Activated B cell treated with CpG ODN at 0.5 μM for 24 hours (primary cell): ENCODE measurements at regions not wholly inside any gene's neighbourhood (a gene's known extent, or its start where the extent isn't known, plus 50 kb on each side); places are given as distances from the start of the nearest gene placed in this dataset.

Source experiments
- ATAC-seq: fragments of 200-7000 bp; cut with Tn5 transposase; one replicate; pipeline ENCODE4 v1.10.0; 2021; ENCODE audit warnings: low read depth, mild to moderate bottlenecking, moderate library complexity
- CTCF ChIA-PET: fragments of 350-600 bp; sonication (Branson Sonifier 250); formaldehyde crosslinking; loops from one replicate; lab custom pipeline; 2021; ENCODE audit warnings: antibody characterized with exemption; lab: Charles Lee
- POLR2A ChIA-PET: fragments of 350-600 bp; sonication (Branson Sonifier 250); formaldehyde crosslinking; loops from one replicate; lab custom pipeline; 2021; ENCODE audit warnings: antibody characterized with exemption; lab: Charles Lee
- DNase-seq: peaks from one replicate; pipeline ENCODE4 v3.0.0; 2022
- H3K27ac Mint-ChIP-seq: one replicate; pipeline ENCODE4 v1.8.0; 2020; ENCODE audit warnings: mixed read lengths
- H3K27me3 Mint-ChIP-seq: one replicate; pipeline ENCODE4 v1.8.0; 2021; ENCODE audit warnings: mixed read lengths
- H3K36me3 Mint-ChIP-seq: one replicate; pipeline ENCODE4 v1.8.0; 2021; ENCODE audit warnings: low read depth, mixed read lengths
- H3K4me1 Mint-ChIP-seq: one replicate; pipeline ENCODE4 v1.8.0; 2021; ENCODE audit warnings: mixed read lengths
- H3K4me3 Mint-ChIP-seq: one replicate; pipeline ENCODE4 v1.8.0; 2020; ENCODE audit warnings: mild to moderate bottlenecking, mixed read lengths
- H3K9me3 Mint-ChIP-seq: one replicate; pipeline ENCODE4 v1.8.0; 2020; ENCODE audit warnings: mixed read lengths
- intact Hi-C: fragments of 100-400 bp; cut with micrococcal nuclease; formaldehyde crosslinking; loops from one replicate; pipeline ENCODE4 v1.15.1; 2024
- TF ChIP-seq, protein P1 (sequence below): fragments of 200-600 bp; IDR thresholded peaks from one replicate; pipeline ENCODE4 v1.8.0; 2022; ENCODE audit warnings: antibody characterized with exemption, mild to moderate bottlenecking

DNA sequence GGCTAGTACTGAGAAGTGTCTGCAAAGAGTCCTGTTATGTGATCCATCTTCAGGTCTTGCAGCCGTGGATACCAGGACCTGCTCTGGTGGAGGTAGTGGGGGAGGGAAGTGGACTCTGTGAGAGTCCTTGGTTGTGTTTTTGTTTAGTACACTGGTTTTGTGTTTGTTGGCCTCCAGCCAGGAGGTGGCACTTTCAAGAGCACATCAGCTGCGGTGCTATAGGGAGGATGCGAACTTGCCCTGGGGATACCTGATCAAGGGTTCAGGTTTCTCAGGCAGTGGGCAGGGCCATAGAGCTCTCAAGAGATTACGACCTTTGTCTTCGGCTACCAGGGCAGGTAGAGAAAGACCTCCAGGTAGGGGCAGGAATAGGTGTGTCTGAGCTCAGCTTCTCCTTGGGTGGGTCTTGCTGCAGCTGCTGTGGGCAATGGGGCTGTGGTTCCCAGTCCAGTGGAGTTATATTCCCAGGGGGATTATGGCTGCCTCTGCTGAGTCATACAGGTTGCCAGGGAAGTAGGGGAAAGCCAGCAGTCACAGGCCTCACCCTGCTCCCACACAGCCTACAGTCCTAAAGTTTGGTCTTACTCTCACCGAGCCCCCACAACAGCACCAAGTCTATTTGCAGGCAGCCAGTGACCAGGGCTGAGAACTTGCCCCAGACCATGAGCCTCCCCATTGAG is 132.8 kb upstream of the NPHP3 start:
- H3K27me3 Mint-ChIP-seq: no peaks in the 10 kb centered on the region
- intact Hi-C loops: no loop called here
- H3K36me3 Mint-ChIP-seq: no peaks in the 10 kb centered on the region
- no peak for DNase-seq
- no peak overlapping the region for H3K27ac Mint-ChIP-seq
- peaks cover 13% of the 10 kb centered on the region for H3K9me3 Mint-ChIP-seq
- ChIA-PET POLR2A (no interaction called here), CTCF (no interaction called here)
- TF ChIP-seq, protein P1, sequence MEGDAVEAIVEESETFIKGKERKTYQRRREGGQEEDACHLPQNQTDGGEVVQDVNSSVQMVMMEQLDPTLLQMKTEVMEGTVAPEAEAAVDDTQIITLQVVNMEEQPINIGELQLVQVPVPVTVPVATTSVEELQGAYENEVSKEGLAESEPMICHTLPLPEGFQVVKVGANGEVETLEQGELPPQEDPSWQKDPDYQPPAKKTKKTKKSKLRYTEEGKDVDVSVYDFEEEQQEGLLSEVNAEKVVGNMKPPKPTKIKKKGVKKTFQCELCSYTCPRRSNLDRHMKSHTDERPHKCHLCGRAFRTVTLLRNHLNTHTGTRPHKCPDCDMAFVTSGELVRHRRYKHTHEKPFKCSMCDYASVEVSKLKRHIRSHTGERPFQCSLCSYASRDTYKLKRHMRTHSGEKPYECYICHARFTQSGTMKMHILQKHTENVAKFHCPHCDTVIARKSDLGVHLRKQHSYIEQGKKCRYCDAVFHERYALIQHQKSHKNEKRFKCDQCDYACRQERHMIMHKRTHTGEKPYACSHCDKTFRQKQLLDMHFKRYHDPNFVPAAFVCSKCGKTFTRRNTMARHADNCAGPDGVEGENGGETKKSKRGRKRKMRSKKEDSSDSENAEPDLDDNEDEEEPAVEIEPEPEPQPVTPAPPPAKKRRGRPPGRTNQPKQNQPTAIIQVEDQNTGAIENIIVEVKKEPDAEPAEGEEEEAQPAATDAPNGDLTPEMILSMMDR: no peak
- no peak for ATAC-seq
- no peak overlapping the region for H3K4me3 Mint-ChIP-seq
- H3K4me1 Mint-ChIP-seq: no peaks in the 10 kb centered on the region

DNA sequence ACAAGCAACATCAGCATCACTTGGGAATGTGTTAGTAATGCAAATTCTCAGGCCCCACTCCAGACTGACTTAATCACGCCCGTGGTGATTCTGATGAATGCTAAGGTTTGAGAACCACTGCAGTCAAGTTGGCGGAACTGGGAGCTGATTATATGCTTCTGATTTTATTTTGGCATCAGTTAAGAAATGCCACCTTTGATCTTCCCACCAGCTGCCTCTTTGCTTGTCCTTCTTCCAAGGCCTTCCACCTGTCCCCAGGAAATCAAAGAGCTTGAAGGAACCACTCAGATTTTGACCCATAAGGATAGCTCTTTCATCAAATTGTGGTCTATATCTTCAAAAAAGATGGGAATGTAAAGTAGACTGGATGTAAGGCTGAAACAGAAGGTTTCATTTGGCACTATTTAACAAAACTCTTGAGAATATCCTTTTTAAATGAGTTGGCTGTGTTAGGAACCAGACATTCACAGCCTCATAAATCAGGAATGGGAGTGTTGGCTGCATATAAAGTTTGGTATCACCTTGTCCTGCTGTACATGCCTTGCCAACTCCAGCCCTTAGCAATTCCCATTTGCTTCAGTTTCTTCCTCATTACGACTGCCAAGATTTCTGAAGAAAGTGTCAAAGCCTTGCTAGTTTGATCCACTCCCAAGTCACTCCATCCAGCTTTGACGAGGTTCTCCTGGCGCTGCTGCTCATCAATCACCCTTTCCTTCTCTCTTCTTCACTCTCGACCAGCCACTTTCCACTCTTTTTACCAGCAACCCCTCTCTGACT is 125.8 kb upstream of the NPHP3 start:
- TF ChIP-seq, protein P1: no peak
- Mint-ChIP-seq H3K4me3 (no peak overlapping the region), H3K4me1 (no peaks in the 10 kb centered on the region), H3K27ac (no peak overlapping the region), H3K9me3 (peaks cover 14% of the 10 kb centered on the region), H3K27me3 (no peaks in the 10 kb centered on the region), H3K36me3 (no peaks in the 10 kb centered on the region)
- intact Hi-C loops: no loop called here
- ChIA-PET POLR2A (no interaction called here), CTCF (no interaction called here)
- DNase-seq (no peak), ATAC-seq (no peak)

DNA sequence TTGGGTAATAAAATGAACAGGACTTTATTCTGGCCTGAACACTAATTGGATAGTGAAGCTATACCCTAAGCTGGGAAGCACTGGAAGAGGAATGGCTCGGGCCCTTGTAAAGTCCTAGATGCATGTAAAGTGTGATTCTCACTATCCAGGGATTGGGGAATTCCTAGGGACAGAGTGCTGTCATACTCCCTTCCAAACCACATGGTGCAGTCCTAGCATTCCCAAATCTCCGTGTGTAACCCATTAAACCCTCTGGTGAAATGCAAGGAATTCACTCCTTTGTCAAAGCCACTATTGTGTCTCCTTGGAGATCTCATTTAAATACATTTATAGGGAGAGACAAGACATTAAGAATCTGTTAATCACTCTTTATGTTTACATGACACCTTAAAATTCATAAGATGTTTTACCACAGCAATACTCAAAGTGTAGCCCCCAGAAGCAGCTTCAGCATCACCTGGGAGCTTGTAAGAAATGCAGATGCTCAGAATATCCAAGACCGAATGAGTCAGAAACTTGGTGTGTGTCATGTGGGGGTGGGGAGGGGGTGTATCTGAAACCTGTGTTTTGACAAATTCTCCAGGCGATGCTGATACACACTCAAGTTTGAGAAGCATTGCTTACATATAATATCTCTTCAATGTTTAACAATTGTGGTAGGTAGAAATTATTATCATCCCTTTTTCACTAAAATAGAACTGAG is 121.8 kb upstream of the NPHP3 start:
- ChIA-PET CTCF (no interaction called here), POLR2A (no interaction called here)
- ATAC-seq: no peak
- peaks cover 2% of the 10 kb centered on the region for H3K27me3 Mint-ChIP-seq
- H3K4me3 Mint-ChIP-seq: no peak overlapping the region
- intact Hi-C loops: no loop called here
- H3K9me3 Mint-ChIP-seq: no peaks in the 10 kb centered on the region
- no peaks in the 10 kb centered on the region for H3K4me1 Mint-ChIP-seq
- TF ChIP-seq, protein P1: no peak
- no peak for DNase-seq
- no peaks in the 10 kb centered on the region for H3K36me3 Mint-ChIP-seq
- no peak overlapping the region for H3K27ac Mint-ChIP-seq

DNA sequence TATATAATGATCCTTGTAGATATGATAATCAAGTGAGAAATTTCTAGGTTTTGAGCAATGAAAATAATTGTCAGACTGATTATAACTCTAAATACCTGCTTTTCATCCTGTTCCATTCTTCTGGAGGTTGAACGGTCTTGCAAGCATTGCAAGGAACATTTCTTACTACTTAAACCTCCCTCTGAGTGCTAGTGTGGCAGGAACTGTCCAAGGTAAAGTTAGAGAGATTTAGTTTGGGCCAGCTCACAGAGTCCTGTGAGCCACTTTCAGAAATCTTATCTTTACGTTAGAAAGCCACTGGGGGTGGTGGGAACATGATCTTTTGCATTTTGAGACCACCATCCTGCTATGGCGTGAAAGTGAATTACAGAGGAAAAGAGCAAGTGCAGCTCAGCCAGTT is 121.1 kb upstream of the NPHP3 start:
- H3K36me3 Mint-ChIP-seq: no peaks in the 10 kb centered on the region
- POLR2A ChIA-PET: no interaction called here
- ATAC-seq: no peak
- CTCF ChIA-PET: no interaction called here
- peaks cover 2% of the 10 kb centered on the region for H3K27me3 Mint-ChIP-seq
- TF ChIP-seq, protein P1: no peak
- H3K4me1 Mint-ChIP-seq: no peaks in the 10 kb centered on the region
- no peak overlapping the region for H3K27ac Mint-ChIP-seq
- H3K4me3 Mint-ChIP-seq: no peak overlapping the region
- H3K9me3 Mint-ChIP-seq: no peaks in the 10 kb centered on the region
- intact Hi-C loops: no loop called here
- no peak for DNase-seq

GRCh38 chr3:132841621-132842020 is 119.4 kb upstream of the NPHP3 start:
- ChIA-PET CTCF (no interaction called here), POLR2A (no interaction called here)
- H3K27me3 Mint-ChIP-seq: peaks cover 2% of the 10 kb centered on the region
- no peaks in the 10 kb centered on the region for H3K9me3 Mint-ChIP-seq
- TF ChIP-seq, protein P1: no peak
- H3K36me3 Mint-ChIP-seq: no peaks in the 10 kb centered on the region
- no peak overlapping the region for H3K4me3 Mint-ChIP-seq
- no peaks in the 10 kb centered on the region for H3K4me1 Mint-ChIP-seq
- intact Hi-C loops: no loop called here
- no peak for DNase-seq
- no peak overlapping the region for H3K27ac Mint-ChIP-seq
- no peak for ATAC-seq
